HepG2 (cell line): ENCODE measurements at regions not wholly inside any gene's neighbourhood (a gene's known extent, or its start where the extent isn't known, plus 50 kb on each side); places are given as distances from the start of the nearest gene placed in this dataset.

Experiments
- AGO1 ChIP-seq: fragments of 200-400 bp; formaldehyde crosslinking; IDR thresholded peaks from 2 replicates; pipeline ENCODE4 v1.6.1; 2017; ENCODE audit warnings: mild to moderate bottlenecking, low read depth, low read length, moderate library complexity; ENCODE audit not compliant: poor library complexity, severe bottlenecking
- CEBPG ChIP-seq: IDR thresholded peaks from 2 replicates; pipeline ENCODE4 v1.6.1; 2016
- CTCF ChIP-seq: sonication (generic); formaldehyde crosslinking; IDR thresholded peaks from 2 replicates; pipeline ENCODE4 v1.5.0; 2020; ENCODE audit warnings: mild to moderate bottlenecking, missing genetic modification reagents, moderate library complexity
- HNRNPK ChIP-seq: fragments of 200-400 bp; formaldehyde crosslinking; IDR thresholded peaks from 2 replicates; pipeline ENCODE4 v1.6.1; 2018; ENCODE audit warnings: low read length, low read depth, moderate library complexity, mild to moderate bottlenecking; ENCODE audit not compliant: poor library complexity, severe bottlenecking
- KDM5A ChIP-seq: fragments of 200-600 bp; sonication (generic); IDR thresholded peaks from 2 replicates; pipeline ENCODE4 v1.7.0; 2018; ENCODE audit warnings: antibody characterized with exemption, mild to moderate bottlenecking, low read length, borderline replicate concordance
- MTA3 ChIP-seq: sonication (generic); formaldehyde crosslinking; IDR thresholded peaks from 2 replicates; pipeline ENCODE4 v1.4.0; 2020; ENCODE audit warnings: missing genetic modification reagents
- SP4 ChIP-seq: sonication (generic); formaldehyde crosslinking; IDR thresholded peaks from 2 replicates; pipeline ENCODE4 v1.8.1; 2023; ENCODE audit warnings: mild to moderate bottlenecking, missing genetic modification reagents
- ZNF274 ChIP-seq: sonication (generic); formaldehyde crosslinking; IDR thresholded peaks from 2 replicates; pipeline ENCODE4 v1.5.1; 2020; ENCODE audit warnings: mild to moderate bottlenecking, missing genetic modification reagents
- ZNF281 ChIP-seq: sonication (generic); formaldehyde crosslinking; IDR thresholded peaks from 2 replicates; pipeline ENCODE4 v1.4.0; 2020; ENCODE audit warnings: missing genetic modification reagents, borderline replicate concordance

GRCh38 chr3:159548675-159549335, 439.8 kb upstream of the IL12A start:
- TF ChIP-seq AGO1 (no peak), HNRNPK (no peak), SP4 (no peak), KDM5A (no peak), CTCF (CRISPR knock-in tag) (no peak), ZNF274 (CRISPR knock-in tag) (no peak), CEBPG (no peak), ZNF281 (CRISPR knock-in tag) (no peak), MTA3 (CRISPR knock-in tag) (no peak)
